ENCODE measurements at regions not wholly inside any gene's neighbourhood (a gene's known extent, or its start where the extent isn't known, plus 50 kb on each side); places are given as distances from the start of the nearest gene placed in this dataset.

- TF ChIP-seq CTCF (IDR thresholded peaks at IDR 0.05; ENCODE audit: low read depth, low read length, missing input control) (no peak), TAF1 (conservative IDR thresholded peaks at IDR 0.05) (no peak), MAX (IDR thresholded peaks at IDR 0.05) (no peak), ATF3 (IDR thresholded peaks at IDR 0.05) (no peak), RXRA (IDR thresholded peaks at IDR 0.05) (no peak), HNF4G (IDR thresholded peaks at IDR 0.05) (no peak), SP1 (IDR thresholded peaks at IDR 0.05) (no peak)
Measured at GRCh38 chr3:135497979-135498378, 467.5 kb upstream of the PPP2R3A start (continued).

GRCh38 chr3:135499426-135499825 is 466.1 kb upstream of the PPP2R3A start:
- no peaks in the 10 kb centered on the region for H3K9me3 ChIP-seq (ENCODE audit: control insufficient read depth in 4 of 4, low read length in 3 of 4)
- TF ChIP-seq FOXA1 (IDR thresholded peaks at IDR 0.05) (no peak), TAF1 (conservative IDR thresholded peaks at IDR 0.05) (no peak), HNF4G (IDR thresholded peaks at IDR 0.05) (no peak), RAD21 (IDR thresholded peaks at IDR 0.05) (no peak), REST (IDR thresholded peaks at IDR 0.05) (no peak), NR2F2 (IDR thresholded peaks at IDR 0.05) (no peak), CTCF (IDR thresholded peaks at IDR 0.05; ENCODE audit: low read depth, low read length, missing input control) (no peak), EGR1 (IDR thresholded peaks at IDR 0.05; ENCODE audit: low read depth in 2 of 2) (no peak)
- H3K4me1 ChIP-seq (ENCODE audit: control insufficient read depth in 4 of 4, insufficient read depth in 4 of 4, low read length in 3 of 4) = peaks cover 0 to 6% (median 3%) of the 10 kb centered on the region in 4 donors
- no peaks in the 10 kb centered on the region for H3K36me3 ChIP-seq (ENCODE audit: control insufficient read depth in 4 of 4, insufficient read depth in 3 of 4, low read depth in 1 of 4, low read length in 3 of 4)
- peaks cover 0 to 4% (median under 1%) of the 10 kb centered on the region in 4 donors for H3K27me3 ChIP-seq (ENCODE audit: control insufficient read depth in 4 of 4, insufficient read depth in 4 of 4, low read length in 3 of 4)
- H3K9ac ChIP-seq (ENCODE audit: low read depth in 1 of 2, low read length in 2 of 2) = no peak overlapping the region
- no peak for DNase-seq (ENCODE audit: low spot score)
- H3K4me3 ChIP-seq (ENCODE audit: low read depth in 1 of 3, low read length in 3 of 3) = no peak overlapping the region
- WGBS = 94% methylated on average over 2 of the region's 2 CpGs
- no peak overlapping the region for H3K27ac ChIP-seq (ENCODE audit: low read depth in 1 of 2, low read length in 2 of 2)

GRCh38 chr3:135500034-135500433 is 465.5 kb upstream of the PPP2R3A start:
- H3K9ac ChIP-seq (ENCODE audit: low read depth in 1 of 2, low read length in 2 of 2) = no peak overlapping the region
- no peak overlapping the region for H3K4me3 ChIP-seq (ENCODE audit: low read depth in 1 of 3, low read length in 3 of 3)
- peaks cover 0 to 6% (median 3%) of the 10 kb centered on the region in 4 donors for H3K4me1 ChIP-seq (ENCODE audit: control insufficient read depth in 4 of 4, insufficient read depth in 4 of 4, low read length in 3 of 4)
- TF ChIP-seq FOXA2 (IDR thresholded peaks at IDR 0.05) (no peak), FOXA1 (IDR thresholded peaks at IDR 0.05) (no peak), CTCF (IDR thresholded peaks at IDR 0.05; ENCODE audit: low read depth, low read length, missing input control) (no peak), YY1 (IDR thresholded peaks at IDR 0.05) (no peak), NR2F2 (IDR thresholded peaks at IDR 0.05) (no peak), MAX (IDR thresholded peaks at IDR 0.05) (no peak), JUND (IDR thresholded peaks at IDR 0.05) (no peak), HNF4G (IDR thresholded peaks at IDR 0.05) (no peak), ZBTB33 (IDR thresholded peaks at IDR 0.05) (no peak), TAF1 (conservative IDR thresholded peaks at IDR 0.05) (no peak)
- 87% methylated on average over 3 of the region's 3 CpGs for WGBS
- no peaks in the 10 kb centered on the region for H3K36me3 ChIP-seq (ENCODE audit: control insufficient read depth in 4 of 4, insufficient read depth in 3 of 4, low read depth in 1 of 4, low read length in 3 of 4)
- no peak for DNase-seq (ENCODE audit: low spot score)
- no peak overlapping the region for H3K27ac ChIP-seq (ENCODE audit: low read depth in 1 of 2, low read length in 2 of 2)
- H3K9me3 ChIP-seq (ENCODE audit: control insufficient read depth in 4 of 4, low read length in 3 of 4) = no peaks in the 10 kb centered on the region
- H3K27me3 ChIP-seq (ENCODE audit: control insufficient read depth in 4 of 4, insufficient read depth in 4 of 4, low read length in 3 of 4) = peaks cover 0 to 6% (median 3%) of the 10 kb centered on the region in 4 donors

Data from liver (tissue), 8 donors.